Spleen (tissue), 11 donors: ENCODE measurements at regions not wholly inside any gene's neighbourhood (a gene's known extent, or its start where the extent isn't known, plus 50 kb on each side); places are given as distances from the start of the nearest gene placed in this dataset.

Experiments
- DNase-seq: peaks from one replicate; pipeline ENCODE4 v3.0.0-alpha.2; 2020
- H3K27ac ChIP-seq, 8 donors: fragments of 200-600 bp; sonication (generic) in 7 of 8; 1 replicate in 4 of 8; 2 replicates in 4 of 8; pipeline versions ENCODE4 v1.5.0 to v1.8.0; 2016 to 2021; ENCODE audit warnings: inconsistent platforms in 4 of 8, mild to moderate bottlenecking in 4 of 8, moderate library complexity in 1 of 8
- H3K27me3 ChIP-seq, 7 donors: fragments of 200-600 bp; sonication (generic) in 6 of 7; replicated peaks in 1 of 7; 1 replicate in 4 of 7; 2 replicates in 3 of 7; pipeline versions ENCODE4 v1.5.0 to v1.8.0; 2016 to 2021; ENCODE audit warnings: inconsistent platforms in 3 of 7, mild to moderate bottlenecking in 1 of 7
- H3K36me3 ChIP-seq, 6 donors: fragments of 200-600 bp; sonication (generic) in 5 of 6; 1 replicate in 4 of 6; 2 replicates in 2 of 6; pipeline versions ENCODE4 v1.5.0 to v1.8.0; 2016 to 2021; ENCODE audit warnings: inconsistent platforms in 2 of 6
- H3K4me1 ChIP-seq, 6 donors: fragments of 200-600 bp; sonication (generic) in 5 of 6; 1 replicate in 3 of 6; 2 replicates in 3 of 6; pipeline versions ENCODE4 v1.5.0 to v1.8.0; 2016 to 2021; ENCODE audit warnings: inconsistent platforms in 3 of 6
- H3K4me3 ChIP-seq, 8 donors: fragments of 200-600 bp; sonication (generic) in 7 of 8; 1 replicate in 4 of 8; 2 replicates in 4 of 8; pipeline versions ENCODE4 v1.5.0 to v1.8.0; 2016 to 2021; ENCODE audit warnings: inconsistent platforms in 4 of 8, mild to moderate bottlenecking in 4 of 8, moderate library complexity in 2 of 8
- H3K9me3 ChIP-seq, 8 donors: fragments of 200-600 bp; sonication (generic) in 7 of 8; 1 replicate in 4 of 8; 2 replicates in 4 of 8; pipeline versions ENCODE4 v1.5.0 to v1.8.0; 2016 to 2021; ENCODE audit warnings: inconsistent platforms in 4 of 8
- CTCF ChIP-seq, 11 experiments: fragments of 200-600 bp in 7 of 11; fragments of 450-650 bp in 4 of 11; sonication (generic) in 4 of 11; IDR thresholded peaks in 8 of 11; conservative IDR thresholded peaks in 3 of 11; 1 replicate in 7 of 11; 2 replicates in 4 of 11; pipeline versions ENCODE4 v1.4.0 to v1.8.0; 2016 to 2021; ENCODE audit warnings: antibody characterized with exemption in 11 of 11, inconsistent platforms in 4 of 11, mild to moderate bottlenecking in 1 of 11
- POLR2A ChIP-seq, 3 donors: fragments of 450-650 bp; IDR thresholded peaks; one replicate each; pipeline ENCODE4 v1.5.1; 2017; ENCODE audit warnings: antibody characterized with exemption in 3 of 3, mild to moderate bottlenecking in 1 of 3
- POLR2AphosphoS5 ChIP-seq, 3 donors: sonication (generic); formaldehyde crosslinking; IDR thresholded peaks; one replicate each; pipeline ENCODE4 v1.5.1; 2017; ENCODE audit warnings: antibody characterized with exemption in 3 of 3
- whole genome bisulfite sequencing, 5 donors: extraction: QIAGEN DNeasy Blood & Tissue Kit in 3 of 5; methylation state at CpG; one replicate each; pipeline versions ENCODE4 v1.1.5 to v1.1.7; 2013 to 2018; 5-methylcytosine and 5-hydroxymethylcytosine counted together
- intact Hi-C: fragments of 100-400 bp; cut with DNase I; formaldehyde crosslinking; loops from one replicate; pipeline ENCODE4 v1.15.0; 2023; ENCODE audit warnings: low total_unique reads
- donor health status: healthy with polysubstance abuse.
- donor health status: DM: no; HTN: no; CAD: no; lungs with moderate emphysema.
- donor health status: DM: no; HTN: no; CAD: no.
- donor health status: Bipolar disorder and iron deficiency.
- donor health status: healthy.
- donor health status: DM: no; HTN: no; CAD: no.
- donor health status: DM: yes; HTN: yes; CAD: no.

- H3K27me3 ChIP-seq = no peaks in the 10 kb centered on the region
- DNase-seq = no peak
- peaks cover 0 to 4% (median 0%) of the 10 kb centered on the region in 6 donors for H3K4me1 ChIP-seq
- H3K4me3 ChIP-seq = no peak overlapping the region
- WGBS, 5 donors = 71 to 93% (median 87%) methylated on average over 1 of the region's 1 CpG
- peaks cover 0 to 11% (median 2%) of the 10 kb centered on the region in 8 donors for H3K9me3 ChIP-seq
- H3K27ac ChIP-seq = no peak overlapping the region
- intact Hi-C loops = no loop called here
- TF ChIP-seq POLR2A (IDR thresholded peaks at IDR 0.05) (no peak), CTCF (IDR thresholded peaks at IDR 0.05 in 8 of 11, conservative IDR thresholded peaks at IDR 0.05 in 3 of 11) (no peak)
- H3K36me3 ChIP-seq = no peaks in the 10 kb centered on the region
Observed at GRCh38 chr21:15409031-15409430, 320.8 kb upstream of the USP25 start.

GRCh38 chr21:15410853-15411252 is 318.9 kb upstream of the USP25 start:
- peaks cover 0 to 16% (median 6%) of the 10 kb centered on the region in 6 donors for H3K4me1 ChIP-seq
- intact Hi-C loops = no loop called here
- no peaks in the 10 kb centered on the region for H3K36me3 ChIP-seq
- H3K9me3 ChIP-seq = peaks cover 0 to 11% (median 2%) of the 10 kb centered on the region in 8 donors
- no peak overlapping the region for H3K4me3 ChIP-seq
- no peak overlapping the region for H3K27ac ChIP-seq
- TF ChIP-seq POLR2AphosphoS5 (IDR thresholded peaks at IDR 0.05) (no peak), POLR2A (IDR thresholded peaks at IDR 0.05) (no peak), CTCF (IDR thresholded peaks at IDR 0.05 in 8 of 11, conservative IDR thresholded peaks at IDR 0.05 in 3 of 11) (no peak)
- 89 to 97% (median 91%) methylated on average over 3 of the region's 3 CpGs for WGBS, 5 donors
- no peak for DNase-seq
- no peaks in the 10 kb centered on the region for H3K27me3 ChIP-seq

- no peak overlapping the region for H3K4me3 ChIP-seq
- H3K27me3 ChIP-seq = no peaks in the 10 kb centered on the region
- H3K36me3 ChIP-seq = no peaks in the 10 kb centered on the region
- peak overlapping the region in 1 of 8 donors; percentile 7 for H3K27ac ChIP-seq
- H3K4me1 ChIP-seq = peaks cover 0 to 20% (median 7%) of the 10 kb centered on the region in 6 donors
- intact Hi-C loops = no loop called here
- WGBS, 5 donors = 39 to 65% (median 44%) methylated on average over 1 of the region's 1 CpG
- TF ChIP-seq POLR2A (IDR thresholded peaks at IDR 0.05) (no peak), POLR2AphosphoS5 (IDR thresholded peaks at IDR 0.05) (no peak), CTCF (IDR thresholded peaks at IDR 0.05 in 8 of 11, conservative IDR thresholded peaks at IDR 0.05 in 3 of 11) (no peak)
- DNase-seq = no peak
- peaks cover 0 to 11% (median 2%) of the 10 kb centered on the region in 8 donors for H3K9me3 ChIP-seq
Observed at GRCh38 chr21:15414057-15414456, 315.7 kb upstream of the USP25 start.

GRCh38 chr21:15415541-15416261 is 314.1 kb upstream of the USP25 start:
- Histone ChIP-seq H3K36me3 (no peaks in the 10 kb centered on the region), H3K27ac (no peak overlapping the region), H3K9me3 (peaks cover 0 to 11% (median 2%) of the 10 kb centered on the region in 8 donors), H3K4me3 (no peak overlapping the region), H3K27me3 (no peaks in the 10 kb centered on the region), H3K4me1 (peaks cover 0 to 20% (median 7%) of the 10 kb centered on the region in 6 donors)
- TF ChIP-seq CTCF (IDR thresholded peaks at IDR 0.05 in 8 of 11, conservative IDR thresholded peaks at IDR 0.05 in 3 of 11) (no peak), POLR2A (IDR thresholded peaks at IDR 0.05) (no peak), POLR2AphosphoS5 (IDR thresholded peaks at IDR 0.05) (no peak)
- WGBS, 5 donors = 51 to 61% (median 57%) methylated on average over 2 of the region's 2 CpGs
- intact Hi-C loops = no loop called here
- DNase-seq = no peak
